ENCODE measurements at regions not wholly inside any gene's neighbourhood (a gene's known extent, or its start where the extent isn't known, plus 50 kb on each side); places are given as distances from the start of the nearest gene placed in this dataset.

DNA sequence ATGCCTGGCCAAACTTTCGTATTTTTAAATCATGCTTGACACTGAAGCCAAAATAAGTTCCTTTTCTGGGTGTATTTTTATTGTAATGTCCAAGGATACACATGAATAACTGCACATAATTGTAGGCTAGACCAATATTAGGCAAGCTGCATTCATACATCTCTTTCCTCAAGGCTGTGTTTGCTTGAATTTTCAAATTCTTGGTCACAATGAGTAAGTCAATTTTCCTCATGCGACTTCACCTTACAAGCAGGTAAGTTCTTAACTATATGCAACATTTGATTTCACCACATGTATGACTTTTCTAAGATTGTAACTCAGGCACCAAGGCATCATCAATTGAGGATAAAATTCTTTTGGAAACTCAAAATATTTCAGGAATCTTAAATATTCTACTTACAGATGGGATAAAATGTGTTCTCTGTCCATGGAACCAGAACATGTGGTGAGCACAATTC is 112.4 kb upstream of the ZNF217 start:
- Histone ChIP-seq H3K4me2 (ENCODE audit: low read length) (peak overlapping the region; percentile 55), H3F3A (ENCODE audit: control insufficient read depth, insufficient read depth) (peaks cover 12% of the 10 kb centered on the region), H3K79me2 (ENCODE audit: control insufficient read depth, low read length) (no peaks in the 10 kb centered on the region), H3K9me2 (replicated peaks; ENCODE audit: control insufficient read depth, low read length) (no peaks in the 10 kb centered on the region), H3K27ac (ENCODE audit: low read depth, low read length) (peak overlapping the region; percentile 70), H3K4me1 (ENCODE audit: control insufficient read depth, low read length) (peaks cover 35% of the 10 kb centered on the region), H4K20me1 (ENCODE audit: control insufficient read depth, insufficient read depth, low read depth, low read length) (no peaks in the 10 kb centered on the region), H3K9me3 (ENCODE audit: control insufficient read depth, insufficient read depth, low read length) (no peaks in the 10 kb centered on the region), H3K27me3 (ENCODE audit: control insufficient read depth, low read length) (no peaks in the 10 kb centered on the region), H3K36me3 (ENCODE audit: control insufficient read depth, low read length) (no peaks in the 10 kb centered on the region), H3K4me3 (ENCODE audit: low read length) (peak overlapping the region; percentile 33; the same call in 1 of the 2 replicates)
- no peak for TF ChIP-seq EZH2phosphoT487 (IDR thresholded peaks at IDR 0.05; ENCODE audit: borderline replicate concordance, low read length)
- TF ChIP-seq, protein P1, sequence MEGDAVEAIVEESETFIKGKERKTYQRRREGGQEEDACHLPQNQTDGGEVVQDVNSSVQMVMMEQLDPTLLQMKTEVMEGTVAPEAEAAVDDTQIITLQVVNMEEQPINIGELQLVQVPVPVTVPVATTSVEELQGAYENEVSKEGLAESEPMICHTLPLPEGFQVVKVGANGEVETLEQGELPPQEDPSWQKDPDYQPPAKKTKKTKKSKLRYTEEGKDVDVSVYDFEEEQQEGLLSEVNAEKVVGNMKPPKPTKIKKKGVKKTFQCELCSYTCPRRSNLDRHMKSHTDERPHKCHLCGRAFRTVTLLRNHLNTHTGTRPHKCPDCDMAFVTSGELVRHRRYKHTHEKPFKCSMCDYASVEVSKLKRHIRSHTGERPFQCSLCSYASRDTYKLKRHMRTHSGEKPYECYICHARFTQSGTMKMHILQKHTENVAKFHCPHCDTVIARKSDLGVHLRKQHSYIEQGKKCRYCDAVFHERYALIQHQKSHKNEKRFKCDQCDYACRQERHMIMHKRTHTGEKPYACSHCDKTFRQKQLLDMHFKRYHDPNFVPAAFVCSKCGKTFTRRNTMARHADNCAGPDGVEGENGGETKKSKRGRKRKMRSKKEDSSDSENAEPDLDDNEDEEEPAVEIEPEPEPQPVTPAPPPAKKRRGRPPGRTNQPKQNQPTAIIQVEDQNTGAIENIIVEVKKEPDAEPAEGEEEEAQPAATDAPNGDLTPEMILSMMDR (IDR thresholded peaks at IDR 0.05; ENCODE audit: low read depth, low read length, poor library complexity, severe bottlenecking): no peak

DNA sequence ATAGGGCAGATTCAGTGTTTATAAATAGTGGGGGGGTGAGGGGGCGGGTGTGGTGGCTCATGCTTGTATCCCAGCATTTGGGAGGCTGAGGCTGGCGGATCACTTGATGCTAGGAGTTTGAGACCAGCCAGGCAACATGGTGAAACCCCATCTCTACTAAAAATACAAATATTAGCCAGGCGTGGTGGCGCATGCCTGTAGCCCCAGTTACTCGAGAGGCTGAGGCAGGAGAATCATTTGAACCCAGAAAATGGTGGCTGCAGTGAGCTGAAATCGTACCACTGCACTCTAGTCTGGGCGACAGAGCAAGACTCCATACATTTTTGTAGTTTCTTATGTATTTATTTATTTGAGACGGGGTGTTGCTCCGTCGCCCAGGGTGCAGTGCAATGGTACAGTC is 109.0 kb upstream of the ZNF217 start:
- Histone ChIP-seq H3K27me3 (ENCODE audit: control insufficient read depth, low read length) (no peaks in the 10 kb centered on the region), H4K20me1 (ENCODE audit: control insufficient read depth, insufficient read depth, low read depth, low read length) (no peaks in the 10 kb centered on the region), H3K9me3 (ENCODE audit: control insufficient read depth, insufficient read depth, low read length) (no peaks in the 10 kb centered on the region), H3K4me1 (ENCODE audit: control insufficient read depth, low read length) (peaks cover 20% of the 10 kb centered on the region), H3K79me2 (ENCODE audit: control insufficient read depth, low read length) (no peaks in the 10 kb centered on the region), H3F3A (ENCODE audit: control insufficient read depth, insufficient read depth) (peaks cover 11% of the 10 kb centered on the region), H3K9me2 (replicated peaks; ENCODE audit: control insufficient read depth, low read length) (no peaks in the 10 kb centered on the region), H3K27ac (ENCODE audit: low read depth, low read length) (no peak overlapping the region), H3K4me3 (ENCODE audit: low read length) (no peak overlapping the region), H3K4me2 (ENCODE audit: low read length) (no peak overlapping the region), H3K36me3 (ENCODE audit: control insufficient read depth, low read length) (no peaks in the 10 kb centered on the region)
- TF ChIP-seq, protein P1 (IDR thresholded peaks at IDR 0.05; ENCODE audit: low read depth, low read length, poor library complexity, severe bottlenecking): no peak
- TF ChIP-seq EZH2phosphoT487 (IDR thresholded peaks at IDR 0.05; ENCODE audit: borderline replicate concordance, low read length): no peak

DNA sequence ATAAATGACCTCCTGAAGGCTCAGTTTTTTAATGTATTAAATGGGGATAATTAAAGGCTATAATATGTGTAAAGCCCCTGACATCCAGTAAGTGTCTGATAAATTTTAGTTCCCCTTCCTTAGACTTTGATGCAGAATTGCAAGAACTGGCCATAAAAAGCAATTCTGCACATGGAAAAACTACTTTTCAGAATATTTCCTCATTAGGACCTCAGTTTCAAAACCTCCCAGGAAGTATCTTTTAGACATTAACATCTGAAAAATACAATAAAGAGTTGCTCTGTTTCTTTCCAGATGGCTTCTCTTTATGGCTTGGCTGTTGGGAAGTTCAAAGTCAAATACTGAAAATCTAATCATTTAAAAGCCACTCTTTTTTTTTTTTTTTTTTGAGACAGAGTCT is 106.3 kb upstream of the ZNF217 start:
- Histone ChIP-seq H3K4me1 (ENCODE audit: control insufficient read depth, low read length) (no peaks in the 10 kb centered on the region), H3K36me3 (ENCODE audit: control insufficient read depth, low read length) (no peaks in the 10 kb centered on the region), H3K4me3 (ENCODE audit: low read length) (no peak overlapping the region), H3F3A (ENCODE audit: control insufficient read depth, insufficient read depth) (no peaks in the 10 kb centered on the region), H3K79me2 (ENCODE audit: control insufficient read depth, low read length) (no peaks in the 10 kb centered on the region), H3K27ac (ENCODE audit: low read depth, low read length) (no peak overlapping the region), H3K4me2 (ENCODE audit: low read length) (no peak overlapping the region), H3K9me2 (replicated peaks; ENCODE audit: control insufficient read depth, low read length) (no peaks in the 10 kb centered on the region), H4K20me1 (ENCODE audit: control insufficient read depth, insufficient read depth, low read depth, low read length) (no peaks in the 10 kb centered on the region), H3K27me3 (ENCODE audit: control insufficient read depth, low read length) (no peaks in the 10 kb centered on the region), H3K9me3 (ENCODE audit: control insufficient read depth, insufficient read depth, low read length) (no peaks in the 10 kb centered on the region)
- TF ChIP-seq EZH2phosphoT487 (IDR thresholded peaks at IDR 0.05; ENCODE audit: borderline replicate concordance, low read length): no peak
- TF ChIP-seq, protein P1 (IDR thresholded peaks at IDR 0.05; ENCODE audit: low read depth, low read length, poor library complexity, severe bottlenecking): no peak

Measured in DOHH2 (cell line).